RWPE1 (cell line): ENCODE measurements at regions not wholly inside any gene's neighbourhood (a gene's known extent, or its start where the extent isn't known, plus 50 kb on each side); places are given as distances from the start of the nearest gene placed in this dataset.

Experiments
- CTCF ChIA-PET: fragments of 350-600 bp; sonication (Branson Sonifier 250); formaldehyde crosslinking; extraction: SDS; loops from one replicate; lab custom pipeline; 2021; lab: Yijun Ruan, JAX
- POLR2A ChIA-PET: fragments of 400-600 bp; formaldehyde crosslinking; extraction: SDS; loops from one replicate; lab custom pipeline; 2020; ENCODE audit warnings: antibody characterized with exemption; ENCODE audit not compliant: low non-redundant PET; lab: Yijun Ruan, JAX
- DNase-seq: peaks from one replicate; pipeline ENCODE4 v3.0.0; 2012; ENCODE audit warnings: low spot score
- H3K27ac ChIP-seq: fragments of 450-650 bp; 2 replicates; pipeline ENCODE4 v1.5.1; 2017
- TF ChIP-seq, protein P1 (sequence below): fragments of 450-650 bp; conservative IDR thresholded peaks from 2 replicates; pipeline ENCODE4 v1.5.1; 2017; ENCODE audit warnings: low read depth, mild to moderate bottlenecking

DNA sequence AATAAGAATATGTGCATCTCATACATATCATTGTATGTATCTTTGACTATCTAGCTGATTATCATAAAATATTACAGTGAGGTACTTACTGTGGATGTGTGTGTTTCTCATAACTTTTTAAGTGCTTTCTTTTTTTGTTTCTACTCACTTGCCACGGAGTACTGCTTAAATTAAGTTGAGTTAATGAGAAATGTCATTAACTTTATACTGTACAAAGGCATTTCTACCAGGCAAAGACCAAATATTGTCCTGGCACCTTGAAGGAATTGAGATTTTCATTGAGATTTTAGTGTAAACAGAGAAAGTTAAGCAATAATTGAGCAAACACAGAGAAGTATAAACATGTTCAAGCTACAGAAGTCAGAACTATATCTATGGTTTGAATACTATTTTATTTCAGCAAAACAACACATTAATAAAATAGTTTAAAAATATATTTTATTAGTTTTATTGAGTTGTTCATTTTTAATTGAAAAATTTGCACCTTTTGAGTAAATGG lies 1750.0 kb downstream of the PCDH7 start:
- DNase-seq, result no peak
- CTCF ChIA-PET, result interaction anchor here (0.6 kb wide), 1 partner anchor 13 kb away, joined by 6 read pairs; no protein-coding TSS in a partner anchor
- no peak overlapping the region for H3K27ac ChIP-seq
- POLR2A ChIA-PET, result no interaction called here
- TF ChIP-seq, protein P1, sequence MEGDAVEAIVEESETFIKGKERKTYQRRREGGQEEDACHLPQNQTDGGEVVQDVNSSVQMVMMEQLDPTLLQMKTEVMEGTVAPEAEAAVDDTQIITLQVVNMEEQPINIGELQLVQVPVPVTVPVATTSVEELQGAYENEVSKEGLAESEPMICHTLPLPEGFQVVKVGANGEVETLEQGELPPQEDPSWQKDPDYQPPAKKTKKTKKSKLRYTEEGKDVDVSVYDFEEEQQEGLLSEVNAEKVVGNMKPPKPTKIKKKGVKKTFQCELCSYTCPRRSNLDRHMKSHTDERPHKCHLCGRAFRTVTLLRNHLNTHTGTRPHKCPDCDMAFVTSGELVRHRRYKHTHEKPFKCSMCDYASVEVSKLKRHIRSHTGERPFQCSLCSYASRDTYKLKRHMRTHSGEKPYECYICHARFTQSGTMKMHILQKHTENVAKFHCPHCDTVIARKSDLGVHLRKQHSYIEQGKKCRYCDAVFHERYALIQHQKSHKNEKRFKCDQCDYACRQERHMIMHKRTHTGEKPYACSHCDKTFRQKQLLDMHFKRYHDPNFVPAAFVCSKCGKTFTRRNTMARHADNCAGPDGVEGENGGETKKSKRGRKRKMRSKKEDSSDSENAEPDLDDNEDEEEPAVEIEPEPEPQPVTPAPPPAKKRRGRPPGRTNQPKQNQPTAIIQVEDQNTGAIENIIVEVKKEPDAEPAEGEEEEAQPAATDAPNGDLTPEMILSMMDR, result no peak

- H3K27ac ChIP-seq, result no peak overlapping the region
- CTCF ChIA-PET, result no interaction called here
- POLR2A ChIA-PET, result no interaction called here
- TF ChIP-seq, protein P1, result no peak
- no peak for DNase-seq
Observed at GRCh38 chr4:32472918-32473317, 1752.7 kb downstream of the PCDH7 start.

DNA sequence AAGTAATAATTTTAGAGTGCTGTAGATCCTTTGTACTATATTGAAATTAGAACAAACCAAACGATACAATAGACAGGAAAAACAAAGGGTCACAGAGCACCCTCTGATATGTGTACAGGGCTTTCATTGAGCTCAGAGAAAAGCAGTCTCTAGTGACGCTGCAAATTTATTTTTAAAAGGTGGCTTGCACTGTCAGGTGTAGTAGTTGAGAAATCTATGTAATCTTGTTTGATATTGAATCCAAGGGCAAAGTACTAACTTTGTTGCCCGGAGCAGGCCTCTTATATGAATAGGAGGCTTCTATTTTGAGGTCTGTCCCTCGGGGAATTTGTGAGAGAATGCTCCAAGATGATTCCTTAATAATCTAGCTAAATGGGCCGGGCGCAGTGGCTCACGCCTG lies 1755.5 kb downstream of the PCDH7 start:
- no peak for DNase-seq
- no peak overlapping the region for H3K27ac ChIP-seq
- TF ChIP-seq, protein P1, result no peak
- ChIA-PET POLR2A (no interaction called here), CTCF (no interaction called here)

DNA sequence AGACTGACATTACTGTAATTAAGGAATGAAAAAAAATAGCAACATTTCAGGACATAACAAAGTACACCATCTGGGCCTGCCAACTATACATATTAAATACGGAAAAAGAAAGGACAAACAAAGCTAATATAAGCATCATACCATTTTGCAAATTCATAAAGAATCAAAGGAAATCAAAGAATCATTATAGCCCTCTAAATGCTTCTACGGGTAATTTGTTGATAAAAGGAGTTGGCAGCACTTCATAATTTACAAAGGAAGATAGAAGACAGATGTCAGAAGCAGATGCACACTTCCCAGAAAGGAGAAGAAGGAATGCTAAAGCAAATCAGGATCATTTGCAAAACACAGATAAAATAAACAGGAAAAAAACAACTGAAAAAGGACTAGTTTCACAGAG lies 1757.3 kb downstream of the PCDH7 start:
- ChIA-PET CTCF (no interaction called here), POLR2A (no interaction called here)
- no peak for DNase-seq
- H3K27ac ChIP-seq, result no peak overlapping the region
- TF ChIP-seq, protein P1, result no peak

DNA sequence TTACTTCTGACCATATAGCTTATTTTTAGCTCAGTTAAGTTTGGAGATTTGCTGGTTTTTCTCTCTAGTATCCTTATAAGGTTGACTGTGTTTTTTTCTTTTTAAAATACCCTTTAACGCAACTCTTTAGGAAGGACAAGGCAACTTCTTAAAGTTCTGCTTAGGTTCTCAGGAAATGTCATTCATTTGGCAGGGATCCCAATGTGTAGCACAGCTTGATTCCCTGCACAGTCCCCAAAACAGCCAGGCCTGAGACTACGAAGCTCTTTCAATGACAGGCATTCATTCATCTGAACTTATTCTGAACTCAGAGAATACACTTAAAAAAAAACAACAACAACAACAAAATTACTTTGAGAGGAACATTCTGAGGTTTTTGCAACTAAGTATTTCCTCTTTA lies 1765.8 kb downstream of the PCDH7 start:
- no peak overlapping the region for H3K27ac ChIP-seq
- POLR2A ChIA-PET, result no interaction called here
- TF ChIP-seq, protein P1, result no peak
- CTCF ChIA-PET, result no interaction called here
- DNase-seq, result no peak

DNA sequence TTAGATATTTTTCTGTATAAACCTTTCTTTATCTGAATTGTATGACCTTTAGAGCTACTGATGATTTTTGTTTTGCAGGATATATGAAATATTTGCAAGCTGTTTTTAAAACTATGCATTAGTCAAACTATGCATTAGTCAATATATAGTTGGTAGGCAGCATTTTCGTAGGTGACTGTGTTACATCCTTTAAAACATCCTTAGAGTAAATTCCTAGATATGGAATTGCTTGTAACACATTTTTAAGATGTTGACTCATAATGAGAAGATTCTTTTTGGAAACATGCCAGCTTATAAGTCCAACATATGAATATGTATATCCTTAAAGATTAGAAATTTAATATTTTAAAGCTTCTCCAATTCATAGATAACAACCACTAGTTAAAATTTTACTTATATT lies 1768.5 kb downstream of the PCDH7 start:
- CTCF ChIA-PET, result no interaction called here
- TF ChIP-seq, protein P1, result no peak
- no peak overlapping the region for H3K27ac ChIP-seq
- POLR2A ChIA-PET, result no interaction called here
- peak; percentile 4 for DNase-seq
